ENCODE measurements at regions not wholly inside any gene's neighbourhood (a gene's known extent, or its start where the extent isn't known, plus 50 kb on each side); places are given as distances from the start of the nearest gene placed in this dataset.
"Not testable (repeated sequence)": the region's sequence is repeated elsewhere in the genome, so short reads cannot be mapped to it uniquely, and the experiment has no call there.

DNA sequence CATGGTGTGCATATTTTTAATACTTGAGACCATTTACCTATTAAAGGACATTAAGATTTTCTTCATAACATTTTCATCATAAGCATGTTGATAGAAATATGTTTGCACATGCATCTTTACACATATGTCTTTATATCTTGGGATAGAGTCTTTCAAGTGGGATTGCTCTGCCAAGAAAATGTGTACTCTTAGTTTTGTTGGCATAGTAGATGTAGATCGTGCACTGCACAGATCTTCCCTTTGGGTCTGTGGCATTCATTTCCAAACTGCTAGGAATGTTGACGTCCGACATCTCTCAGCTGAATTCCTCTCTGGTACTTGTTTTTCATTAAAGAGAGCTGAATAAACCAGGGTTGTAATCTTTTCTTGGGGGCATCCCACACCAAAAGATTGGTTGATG is 183.2 kb upstream of the RPRM start:
- Histone ChIP-seq H3K4me2 (ENCODE audit: low read length) (no peak overlapping the region), H3K27me3 (ENCODE audit: control insufficient read depth, low read length) (no peaks in the 10 kb centered on the region), H3K9me2 (replicated peaks; ENCODE audit: control insufficient read depth, low read length) (no peaks in the 10 kb centered on the region), H3F3A (ENCODE audit: control insufficient read depth, insufficient read depth) (no peaks in the 10 kb centered on the region), H3K4me1 (ENCODE audit: control insufficient read depth, low read length) (no peaks in the 10 kb centered on the region), H4K20me1 (ENCODE audit: control insufficient read depth, insufficient read depth, low read depth, low read length) (no peaks in the 10 kb centered on the region), H3K27ac (ENCODE audit: low read depth, low read length) (no peak overlapping the region), H3K4me3 (ENCODE audit: low read length) (no peak overlapping the region), H3K9me3 (ENCODE audit: control insufficient read depth, insufficient read depth, low read length) (no peaks in the 10 kb centered on the region), H3K36me3 (ENCODE audit: control insufficient read depth, low read length) (no peaks in the 10 kb centered on the region), H3K79me2 (ENCODE audit: control insufficient read depth, low read length) (no peaks in the 10 kb centered on the region)
- TF ChIP-seq, protein P1, sequence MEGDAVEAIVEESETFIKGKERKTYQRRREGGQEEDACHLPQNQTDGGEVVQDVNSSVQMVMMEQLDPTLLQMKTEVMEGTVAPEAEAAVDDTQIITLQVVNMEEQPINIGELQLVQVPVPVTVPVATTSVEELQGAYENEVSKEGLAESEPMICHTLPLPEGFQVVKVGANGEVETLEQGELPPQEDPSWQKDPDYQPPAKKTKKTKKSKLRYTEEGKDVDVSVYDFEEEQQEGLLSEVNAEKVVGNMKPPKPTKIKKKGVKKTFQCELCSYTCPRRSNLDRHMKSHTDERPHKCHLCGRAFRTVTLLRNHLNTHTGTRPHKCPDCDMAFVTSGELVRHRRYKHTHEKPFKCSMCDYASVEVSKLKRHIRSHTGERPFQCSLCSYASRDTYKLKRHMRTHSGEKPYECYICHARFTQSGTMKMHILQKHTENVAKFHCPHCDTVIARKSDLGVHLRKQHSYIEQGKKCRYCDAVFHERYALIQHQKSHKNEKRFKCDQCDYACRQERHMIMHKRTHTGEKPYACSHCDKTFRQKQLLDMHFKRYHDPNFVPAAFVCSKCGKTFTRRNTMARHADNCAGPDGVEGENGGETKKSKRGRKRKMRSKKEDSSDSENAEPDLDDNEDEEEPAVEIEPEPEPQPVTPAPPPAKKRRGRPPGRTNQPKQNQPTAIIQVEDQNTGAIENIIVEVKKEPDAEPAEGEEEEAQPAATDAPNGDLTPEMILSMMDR (IDR thresholded peaks at IDR 0.05; ENCODE audit: low read depth, low read length, poor library complexity, severe bottlenecking), result no peak
- TF ChIP-seq EZH2phosphoT487 (IDR thresholded peaks at IDR 0.05; ENCODE audit: borderline replicate concordance, low read length), result no peak

DNA sequence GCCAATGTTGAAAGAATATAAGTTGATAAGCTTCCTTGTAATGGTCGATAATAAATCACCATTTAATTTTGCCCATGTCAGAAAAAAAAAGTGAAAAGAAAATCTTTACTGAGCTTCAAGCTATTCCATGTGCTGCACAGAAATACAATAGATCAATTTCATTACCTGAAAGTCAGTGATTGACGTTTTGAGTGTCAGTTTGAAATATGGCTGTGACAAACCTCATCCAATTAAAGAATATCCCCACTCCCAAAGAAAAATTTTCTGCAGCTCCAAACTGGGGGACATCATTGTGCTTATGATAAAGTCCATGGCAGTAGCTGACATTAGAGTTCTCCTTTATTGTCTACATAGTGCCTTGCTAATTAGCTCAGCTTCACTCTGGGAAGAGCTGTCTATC is 184.8 kb upstream of the RPRM start:
- Histone ChIP-seq H3K27me3 (ENCODE audit: control insufficient read depth, low read length) (no peaks in the 10 kb centered on the region), H3F3A (ENCODE audit: control insufficient read depth, insufficient read depth) (no peaks in the 10 kb centered on the region), H3K79me2 (ENCODE audit: control insufficient read depth, low read length) (no peaks in the 10 kb centered on the region), H3K36me3 (ENCODE audit: control insufficient read depth, low read length) (no peaks in the 10 kb centered on the region), H3K4me1 (ENCODE audit: control insufficient read depth, low read length) (no peaks in the 10 kb centered on the region), H3K9me2 (replicated peaks; ENCODE audit: control insufficient read depth, low read length) (no peaks in the 10 kb centered on the region), H3K4me3 (ENCODE audit: low read length) (no peak overlapping the region), H4K20me1 (ENCODE audit: control insufficient read depth, insufficient read depth, low read depth, low read length) (no peaks in the 10 kb centered on the region), H3K4me2 (ENCODE audit: low read length) (no peak overlapping the region), H3K27ac (ENCODE audit: low read depth, low read length) (no peak overlapping the region), H3K9me3 (ENCODE audit: control insufficient read depth, insufficient read depth, low read length) (no peaks in the 10 kb centered on the region)
- TF ChIP-seq EZH2phosphoT487 (IDR thresholded peaks at IDR 0.05; ENCODE audit: borderline replicate concordance, low read length), result no peak
- TF ChIP-seq, protein P1 (IDR thresholded peaks at IDR 0.05; ENCODE audit: low read depth, low read length, poor library complexity, severe bottlenecking), result no peak

DNA sequence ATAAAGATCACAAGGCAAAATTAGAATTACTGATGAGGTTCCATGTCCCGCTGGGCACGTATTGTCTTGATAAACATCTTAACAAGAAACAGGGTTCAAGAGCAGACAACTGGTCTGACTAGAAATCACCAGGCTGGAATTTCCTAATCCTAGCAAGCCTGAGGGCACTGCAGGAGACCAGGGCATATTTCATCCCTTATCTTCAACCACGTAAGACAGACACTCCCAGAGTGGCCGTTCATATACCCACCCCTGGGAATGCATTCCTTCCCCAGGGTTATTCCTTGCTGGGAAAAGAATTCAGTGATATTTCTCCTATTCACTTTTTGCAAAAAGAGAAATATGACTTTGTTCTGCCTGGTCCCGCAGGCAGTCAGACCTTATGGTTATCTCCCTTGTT is 185.4 kb upstream of the RPRM start:
- H4K20me1 ChIP-seq (ENCODE audit: control insufficient read depth, insufficient read depth, low read depth, low read length); H3K79me2 ChIP-seq (ENCODE audit: control insufficient read depth, low read length); H3K4me3 ChIP-seq (ENCODE audit: low read length); H3K4me2 ChIP-seq (ENCODE audit: low read length); H3K27me3 ChIP-seq (ENCODE audit: control insufficient read depth, low read length); H3K4me1 ChIP-seq (ENCODE audit: control insufficient read depth, low read length); H3K9me2 ChIP-seq (replicated peaks; ENCODE audit: control insufficient read depth, low read length); H3K27ac ChIP-seq (ENCODE audit: low read depth, low read length); H3K9me3 ChIP-seq (ENCODE audit: control insufficient read depth, insufficient read depth, low read length); H3K36me3 ChIP-seq (ENCODE audit: control insufficient read depth, low read length); H3F3A ChIP-seq (ENCODE audit: control insufficient read depth, insufficient read depth): not testable (repeated sequence)

DNA sequence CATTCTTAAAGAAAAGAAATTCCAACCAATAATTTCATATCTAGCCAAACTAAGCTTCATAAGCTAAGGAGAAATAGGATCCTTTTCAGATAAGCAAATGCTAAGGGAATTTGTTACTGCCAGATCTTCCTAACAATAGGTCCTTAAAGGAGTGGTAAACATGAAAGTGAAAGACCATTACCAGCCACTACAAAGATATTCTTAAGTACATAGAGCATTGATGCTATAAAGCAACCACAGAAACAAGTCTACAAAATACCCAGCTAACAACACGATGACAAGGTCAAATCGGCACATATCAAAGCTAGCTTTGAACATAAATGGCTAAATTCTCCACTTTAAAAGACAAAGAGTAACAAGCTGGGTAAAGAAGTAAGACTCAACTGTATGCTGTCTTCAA is 188.9 kb upstream of the RPRM start:
- Histone ChIP-seq H3K79me2 (ENCODE audit: control insufficient read depth, low read length) (no peaks in the 10 kb centered on the region), H3K36me3 (ENCODE audit: control insufficient read depth, low read length) (no peaks in the 10 kb centered on the region), H3K27ac (ENCODE audit: low read depth, low read length) (no peak overlapping the region), H3F3A (ENCODE audit: control insufficient read depth, insufficient read depth) (no peaks in the 10 kb centered on the region), H3K4me2 (ENCODE audit: low read length) (no peak overlapping the region), H3K4me1 (ENCODE audit: control insufficient read depth, low read length) (no peaks in the 10 kb centered on the region), H3K27me3 (ENCODE audit: control insufficient read depth, low read length) (no peaks in the 10 kb centered on the region), H3K9me2 (replicated peaks; ENCODE audit: control insufficient read depth, low read length) (no peaks in the 10 kb centered on the region), H3K4me3 (ENCODE audit: low read length) (no peak overlapping the region), H4K20me1 (ENCODE audit: control insufficient read depth, insufficient read depth, low read depth, low read length) (no peaks in the 10 kb centered on the region), H3K9me3 (ENCODE audit: control insufficient read depth, insufficient read depth, low read length) (no peaks in the 10 kb centered on the region)
- TF ChIP-seq EZH2phosphoT487 (IDR thresholded peaks at IDR 0.05; ENCODE audit: borderline replicate concordance, low read length), result no peak
- TF ChIP-seq, protein P1 (IDR thresholded peaks at IDR 0.05; ENCODE audit: low read depth, low read length, poor library complexity, severe bottlenecking), result no peak
